Sigmoid colon (tissue), 4 donors: ENCODE measurements at regions not wholly inside any gene's neighbourhood (a gene's known extent, or its start where the extent isn't known, plus 50 kb on each side); places are given as distances from the start of the nearest gene placed in this dataset.

Experiments used
- CTCF ChIP-seq, 4 experiments: fragments of 450-650 bp in 3 of 4; fragments of 200-600 bp in 1 of 4; IDR thresholded peaks; one replicate each; pipeline ENCODE4 v1.5.1; 2016 to 2019; ENCODE audit warnings: antibody characterized with exemption in 4 of 4, mild to moderate bottlenecking in 3 of 4, moderate library complexity in 2 of 4
- EP300 ChIP-seq, 4 donors: sonication (generic); formaldehyde crosslinking; IDR thresholded peaks; one replicate each; pipeline ENCODE4 v1.6.1; 2017; ENCODE audit warnings: antibody characterized with exemption in 4 of 4

GRCh38 chr5:145157841-145158240, 677.3 kb downstream of the PRELID2 start:
- TF ChIP-seq CTCF (IDR thresholded peaks at IDR 0.05) (no peak), EP300 (IDR thresholded peaks at IDR 0.05) (no peak)
